VCaP (cell line): ENCODE measurements at regions not wholly inside any gene's neighbourhood (a gene's known extent, or its start where the extent isn't known, plus 50 kb on each side); places are given as distances from the start of the nearest gene placed in this dataset.

Experiments
- H3K27ac ChIP-seq: fragments of 450-650 bp; 2 replicates; pipeline ENCODE4 v1.5.1; 2017
- CTCF ChIP-seq: fragments of 450-650 bp; conservative IDR thresholded peaks from 2 replicates; pipeline ENCODE4 v1.5.1; 2017; ENCODE audit warnings: mild to moderate bottlenecking, moderate library complexity

DNA sequence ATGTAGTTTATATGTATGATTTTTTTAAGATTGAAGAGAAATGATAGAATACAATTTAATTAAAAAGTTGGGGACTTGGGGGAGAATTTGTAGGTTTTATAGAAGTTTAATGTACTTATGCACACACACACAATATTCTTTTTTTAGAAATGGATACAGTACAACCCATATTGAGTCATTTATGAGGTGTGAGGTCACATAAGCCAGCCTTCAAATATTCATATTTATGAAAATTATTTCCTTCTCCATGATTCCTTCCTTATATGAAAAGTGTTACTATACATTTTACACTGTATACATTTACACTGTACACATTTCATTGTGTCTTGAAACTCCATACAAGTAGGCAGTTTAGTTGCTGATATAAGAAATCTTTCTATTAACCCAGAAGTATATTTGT is 96.2 kb upstream of the CHODL start:
- H3K27ac ChIP-seq: no peak overlapping the region
- TF ChIP-seq CTCF: no peak

GRCh38 chr21:18147678-18148077 is 97.0 kb upstream of the CHODL start:
- H3K27ac ChIP-seq: no peak overlapping the region

DNA sequence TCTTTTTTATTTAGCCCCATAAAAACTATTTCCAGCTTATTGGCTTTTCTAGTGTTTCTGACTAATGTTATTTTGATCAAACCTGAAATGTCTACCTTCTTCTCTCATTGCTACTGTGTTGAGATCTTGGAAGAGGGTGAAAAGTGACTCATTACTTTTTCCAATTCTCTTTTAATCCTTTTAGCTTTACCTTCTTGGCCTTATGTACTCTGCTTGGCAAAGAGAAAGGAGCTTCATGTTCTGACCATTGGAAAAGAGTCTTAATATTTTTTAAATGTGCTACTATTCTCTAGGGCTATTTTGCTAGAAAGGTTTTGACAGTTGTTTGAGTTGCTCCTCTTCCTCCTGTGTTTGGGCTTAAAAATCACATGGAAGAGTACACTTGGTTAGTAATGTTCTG is 97.8 kb upstream of the CHODL start:
- no peak for TF ChIP-seq CTCF
- H3K27ac ChIP-seq: no peak overlapping the region

More at GRCh38 chr21:18147678-18148077, 97.0 kb upstream of the CHODL start:
- no peak for TF ChIP-seq CTCF

DNA sequence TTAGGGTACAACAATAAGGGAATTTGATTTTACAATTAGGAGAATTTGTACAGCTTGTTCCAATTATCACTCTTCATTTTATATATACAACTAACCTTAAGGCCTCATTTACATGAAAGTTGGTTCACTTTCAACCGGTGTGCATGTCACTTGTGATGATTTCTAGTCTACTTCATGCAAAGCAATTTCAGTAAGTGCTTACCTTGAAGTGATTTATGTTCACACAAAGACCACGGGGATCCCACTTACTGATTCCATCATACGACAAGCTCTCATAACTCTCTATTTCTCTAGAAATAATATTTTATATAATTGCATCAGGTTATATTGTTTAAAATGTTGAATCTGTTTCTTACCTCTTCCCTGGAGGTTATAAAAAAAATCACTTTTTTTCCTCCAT is 100.3 kb upstream of the CHODL start:
- TF ChIP-seq CTCF: no peak
- H3K27ac ChIP-seq: no peak overlapping the region

DNA sequence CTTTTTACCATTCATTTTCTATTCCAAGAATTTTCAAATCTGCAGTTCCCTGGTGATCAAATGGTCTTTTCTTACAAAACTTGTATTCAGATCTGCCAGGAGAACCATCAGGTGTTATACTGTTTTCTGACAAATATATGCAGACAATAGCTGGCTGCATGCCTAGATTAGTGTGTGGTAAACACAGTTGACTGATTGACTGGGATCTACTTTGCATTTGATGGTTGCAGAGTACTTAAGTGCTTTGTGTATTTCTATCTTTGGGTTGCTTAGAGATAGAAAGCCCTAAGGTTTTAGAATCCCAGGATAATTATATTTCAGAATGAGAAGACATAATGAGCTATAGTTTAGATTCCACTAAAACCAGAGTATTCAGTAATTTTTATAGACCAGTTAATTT is 102.0 kb upstream of the CHODL start:
- TF ChIP-seq CTCF: no peak

DNA sequence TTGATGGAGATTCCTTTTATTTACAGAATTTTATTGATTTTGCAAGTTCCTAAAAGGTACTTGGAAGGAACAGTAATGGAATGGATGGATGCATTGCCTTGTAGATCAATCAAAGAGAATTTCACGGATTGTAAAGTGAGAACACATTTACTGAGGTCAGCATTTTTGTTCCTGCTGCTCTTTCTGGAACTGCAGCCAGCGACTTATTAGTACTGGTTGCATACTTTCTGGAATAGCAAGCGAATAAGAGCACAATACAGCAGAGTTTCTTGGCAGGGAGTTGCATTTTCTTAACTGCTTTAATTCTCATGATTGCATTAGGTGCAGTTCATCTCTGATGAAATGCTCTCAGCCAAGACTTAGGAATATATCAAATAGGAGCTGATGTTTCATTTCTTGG is 106.1 kb upstream of the CHODL start:
- no peak overlapping the region for H3K27ac ChIP-seq
- no peak for TF ChIP-seq CTCF

More for the DNA sequence above, 102.0 kb upstream of the CHODL start:
- no peak overlapping the region; the same call in 1 of the 2 replicates for H3K27ac ChIP-seq

DNA sequence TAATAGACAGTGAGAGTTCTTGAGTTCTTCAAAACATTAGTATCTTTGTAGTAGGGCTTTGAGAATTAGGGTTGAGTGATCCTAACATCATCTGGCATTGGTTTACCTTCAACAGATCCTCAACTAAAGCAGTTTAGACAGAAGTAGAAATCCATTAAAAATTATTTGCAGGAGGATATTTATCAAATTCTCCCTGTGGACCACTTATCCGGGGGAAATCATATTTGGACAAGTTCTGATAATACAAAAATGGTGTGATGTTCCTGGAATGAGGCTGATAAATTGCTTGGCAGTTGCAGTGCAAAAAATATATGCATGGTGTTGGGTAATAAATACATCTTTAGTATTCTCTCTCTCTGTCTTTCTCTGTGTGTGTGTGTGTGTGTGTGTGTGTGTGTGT is 115.1 kb upstream of the CHODL start:
- H3K27ac ChIP-seq: no peak overlapping the region
- TF ChIP-seq CTCF: no peak

GRCh38 chr21:18118566-18118965 is 126.1 kb upstream of the CHODL start:
- no peak overlapping the region for H3K27ac ChIP-seq
- TF ChIP-seq CTCF: no peak
